Esophagus muscularis mucosa (tissue), 4 donors: ENCODE measurements at regions not wholly inside any gene's neighbourhood (a gene's known extent, or its start where the extent isn't known, plus 50 kb on each side); places are given as distances from the start of the nearest gene placed in this dataset.

Experiments used
- EP300 ChIP-seq: sonication (generic); formaldehyde crosslinking; IDR thresholded peaks from one replicate; pipeline ENCODE4 v1.6.1; 2017; ENCODE audit warnings: antibody characterized with exemption
- POLR2A ChIP-seq: fragments of 450-650 bp; IDR thresholded peaks from one replicate; pipeline ENCODE4 v1.6.1; 2017; ENCODE audit warnings: antibody characterized with exemption, moderate library complexity, mild to moderate bottlenecking, low read depth
- POLR2AphosphoS5 ChIP-seq, 2 donors: sonication (generic); formaldehyde crosslinking; IDR thresholded peaks; one replicate each; pipeline ENCODE4 v1.6.1; 2017; ENCODE audit warnings: antibody characterized with exemption in 2 of 2
- TF ChIP-seq, protein P1 (sequence below), 3 experiments: fragments of 200-600 bp in 2 of 3; fragments of 450-650 bp in 1 of 3; sonication (generic) in 2 of 3; IDR thresholded peaks; one replicate each; pipeline ENCODE4 v1.5.1; 2017 to 2019; ENCODE audit warnings: antibody characterized with exemption in 3 of 3, mild to moderate bottlenecking in 2 of 3, moderate library complexity in 1 of 3

- TF ChIP-seq, protein P1, sequence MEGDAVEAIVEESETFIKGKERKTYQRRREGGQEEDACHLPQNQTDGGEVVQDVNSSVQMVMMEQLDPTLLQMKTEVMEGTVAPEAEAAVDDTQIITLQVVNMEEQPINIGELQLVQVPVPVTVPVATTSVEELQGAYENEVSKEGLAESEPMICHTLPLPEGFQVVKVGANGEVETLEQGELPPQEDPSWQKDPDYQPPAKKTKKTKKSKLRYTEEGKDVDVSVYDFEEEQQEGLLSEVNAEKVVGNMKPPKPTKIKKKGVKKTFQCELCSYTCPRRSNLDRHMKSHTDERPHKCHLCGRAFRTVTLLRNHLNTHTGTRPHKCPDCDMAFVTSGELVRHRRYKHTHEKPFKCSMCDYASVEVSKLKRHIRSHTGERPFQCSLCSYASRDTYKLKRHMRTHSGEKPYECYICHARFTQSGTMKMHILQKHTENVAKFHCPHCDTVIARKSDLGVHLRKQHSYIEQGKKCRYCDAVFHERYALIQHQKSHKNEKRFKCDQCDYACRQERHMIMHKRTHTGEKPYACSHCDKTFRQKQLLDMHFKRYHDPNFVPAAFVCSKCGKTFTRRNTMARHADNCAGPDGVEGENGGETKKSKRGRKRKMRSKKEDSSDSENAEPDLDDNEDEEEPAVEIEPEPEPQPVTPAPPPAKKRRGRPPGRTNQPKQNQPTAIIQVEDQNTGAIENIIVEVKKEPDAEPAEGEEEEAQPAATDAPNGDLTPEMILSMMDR (IDR thresholded peaks at IDR 0.05) = no peak
- TF ChIP-seq EP300 = no peak
- no peak for TF ChIP-seq POLR2A
- no peak for TF ChIP-seq POLR2AphosphoS5 (IDR thresholded peaks at IDR 0.05)
These were observed 431.5 kb upstream of the OR4E1 start for GRCh38 chr14:22105006-22105623.
